PC-3 (cell line): ENCODE measurements at regions not wholly inside any gene's neighbourhood (a gene's known extent, or its start where the extent isn't known, plus 50 kb on each side); places are given as distances from the start of the nearest gene placed in this dataset.

ENCODE experiments used
- ATAC-seq: fragments of 200-7000 bp; cut with Tn5 transposase; 2 replicates; pipeline ENCODE4 v1.9.1; 2020; ENCODE audit warnings: mild to moderate bottlenecking, moderate library complexity
- BruUV-seq: library from RNA; stranded (reverse); fragments of 400-500 nt; replicated peaks from 2 replicates; lab custom pipeline; 2021; lab: Mats Ljungman, UMichigan
- CTCF ChIA-PET: fragments of 300-600 bp; sonication (Branson Sonifier 250); formaldehyde crosslinking; loops from one replicate; lab custom pipeline; 2022; ENCODE audit warnings: antibody characterized with exemption; lab: Charles Lee
- POLR2A ChIA-PET: fragments of 300-600 bp; sonication (Branson Sonifier 250); formaldehyde crosslinking; loops from one replicate; lab custom pipeline; 2022; ENCODE audit warnings: antibody characterized with exemption; ENCODE audit not compliant: unreplicated experiment; lab: Charles Lee
- DNase-seq: peaks from one replicate; pipeline ENCODE4 v3.0.0-alpha.2; 2015
- H2AFZ ChIP-seq: fragments of 300-600 bp; sonication (generic); 2 replicates; pipeline ENCODE4 v1.6.0; 2016; ENCODE audit warnings: antibody characterized with exemption, low read length
- H3F3A ChIP-seq: fragments of 300-600 bp; sonication (generic); one replicate; pipeline ENCODE4 v1.6.0; 2017; ENCODE audit warnings: antibody characterized with exemption, low read length, control low read depth, mild to moderate bottlenecking; ENCODE audit not compliant: unreplicated experiment
- H3K27ac ChIP-seq: fragments of 300-600 bp; sonication (generic); 2 replicates; pipeline ENCODE4 v1.5.1; 2016; ENCODE audit warnings: mild to moderate bottlenecking, low read length
- H3K27me3 ChIP-seq: fragments of 300-600 bp; sonication (generic); 2 replicates; pipeline ENCODE4 v1.6.1; 2016; ENCODE audit warnings: low read length, mixed read lengths
- H3K36me3 ChIP-seq: fragments of 300-600 bp; sonication (generic); 2 replicates; pipeline ENCODE4 v1.6.1; 2016; ENCODE audit warnings: low read depth, mixed run types, low read length, mixed read lengths
- H3K4me1 ChIP-seq: fragments of 300-600 bp; sonication (generic); 2 replicates; pipeline ENCODE4 v1.5.1; 2016; ENCODE audit warnings: low read length; ENCODE audit not compliant: insufficient read depth
- H3K4me2 ChIP-seq: fragments of 300-600 bp; sonication (generic); 2 replicates; pipeline ENCODE4 v1.6.0; 2016; ENCODE audit warnings: low read length
- H3K4me3 ChIP-seq: fragments of 300-600 bp; sonication (generic); 2 replicates; pipeline ENCODE4 v1.5.1; 2016; ENCODE audit warnings: mild to moderate bottlenecking, low read length, mixed read lengths
- H3K79me2 ChIP-seq: fragments of 300-600 bp; sonication (generic); 2 replicates; pipeline ENCODE4 v1.6.1; 2017; ENCODE audit warnings: low read length, mixed read lengths
- H3K9ac ChIP-seq: fragments of 300-600 bp; sonication (generic); 2 replicates; pipeline ENCODE4 v1.6.0; 2016; ENCODE audit warnings: mild to moderate bottlenecking, low read length
- H3K9me2 ChIP-seq: fragments of 300-600 bp; sonication (generic); replicated peaks from 2 replicates; pipeline ENCODE4 v1.6.1; 2016; ENCODE audit warnings: mixed run types, low read length, mixed read lengths
- H3K9me3 ChIP-seq: fragments of 300-600 bp; sonication (generic); 2 replicates; pipeline ENCODE4 v1.6.1; 2016; ENCODE audit warnings: low read length, mixed read lengths
- H4K20me1 ChIP-seq: fragments of 300-600 bp; sonication (generic); 2 replicates; pipeline ENCODE4 v1.6.1; 2016; ENCODE audit warnings: low read length, mixed read lengths
- EZH2 ChIP-seq: fragments of 300-600 bp; sonication (generic); IDR thresholded peaks from one replicate; pipeline ENCODE4 v1.6.1; 2017; ENCODE audit warnings: antibody characterized with exemption, mild to moderate bottlenecking, low read length; ENCODE audit not compliant: unreplicated experiment
- EZH2phosphoT487 ChIP-seq: fragments of 300-600 bp; sonication (generic); IDR thresholded peaks from 2 replicates; pipeline ENCODE4 v1.6.1; 2018; ENCODE audit warnings: mild to moderate bottlenecking, antibody characterized with exemption, low read length, borderline replicate concordance
- intact Hi-C: fragments of 100-400 bp; cut with micrococcal nuclease; formaldehyde crosslinking; loops from 2 replicates; pipeline ENCODE4 v1.9.0; 2023
- TF ChIP-seq, protein P1 (sequence below): fragments of 300-600 bp; sonication (generic); conservative IDR thresholded peaks from 2 replicates; pipeline ENCODE4 v1.5.1; 2017; ENCODE audit warnings: antibody characterized with exemption, low read depth, mild to moderate bottlenecking, low read length

DNA sequence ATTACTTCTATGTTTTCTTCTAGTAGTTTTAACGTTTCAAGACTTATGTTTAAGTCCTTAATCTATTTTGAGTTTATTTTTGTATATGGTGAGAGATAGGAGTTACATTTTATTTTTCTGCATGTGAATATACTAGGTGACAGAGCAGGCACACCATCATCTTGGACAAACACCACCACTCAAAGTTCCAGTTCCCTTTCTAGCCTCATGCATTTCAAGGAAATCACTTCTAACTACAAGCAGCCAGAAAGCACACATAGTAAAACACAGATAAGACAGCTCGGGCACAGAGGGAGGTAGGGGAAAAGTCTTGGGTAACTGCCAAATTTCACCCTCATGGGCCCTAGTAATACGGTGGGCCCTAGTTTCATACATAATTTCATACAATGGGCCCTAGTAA, 609.4 kb upstream of the HS3ST5 start:
- Histone ChIP-seq H3K4me1 (no peaks in the 10 kb centered on the region), H3K9ac (no peak overlapping the region), H3K4me2 (no peak overlapping the region), H3K27ac (no peak overlapping the region), H4K20me1 (no peaks in the 10 kb centered on the region), H3K79me2 (no peaks in the 10 kb centered on the region), H3K9me2 (no peaks in the 10 kb centered on the region), H3K36me3 (no peaks in the 10 kb centered on the region), H3F3A (no peaks in the 10 kb centered on the region), H3K4me3 (no peak overlapping the region), H3K27me3 (no peaks in the 10 kb centered on the region), H2AFZ (no peak overlapping the region), H3K9me3 (no peaks in the 10 kb centered on the region)
- BruUV-seq: no TSS peak
- ChIA-PET POLR2A (no interaction called here), CTCF (no interaction called here)
- TF ChIP-seq, protein P1, sequence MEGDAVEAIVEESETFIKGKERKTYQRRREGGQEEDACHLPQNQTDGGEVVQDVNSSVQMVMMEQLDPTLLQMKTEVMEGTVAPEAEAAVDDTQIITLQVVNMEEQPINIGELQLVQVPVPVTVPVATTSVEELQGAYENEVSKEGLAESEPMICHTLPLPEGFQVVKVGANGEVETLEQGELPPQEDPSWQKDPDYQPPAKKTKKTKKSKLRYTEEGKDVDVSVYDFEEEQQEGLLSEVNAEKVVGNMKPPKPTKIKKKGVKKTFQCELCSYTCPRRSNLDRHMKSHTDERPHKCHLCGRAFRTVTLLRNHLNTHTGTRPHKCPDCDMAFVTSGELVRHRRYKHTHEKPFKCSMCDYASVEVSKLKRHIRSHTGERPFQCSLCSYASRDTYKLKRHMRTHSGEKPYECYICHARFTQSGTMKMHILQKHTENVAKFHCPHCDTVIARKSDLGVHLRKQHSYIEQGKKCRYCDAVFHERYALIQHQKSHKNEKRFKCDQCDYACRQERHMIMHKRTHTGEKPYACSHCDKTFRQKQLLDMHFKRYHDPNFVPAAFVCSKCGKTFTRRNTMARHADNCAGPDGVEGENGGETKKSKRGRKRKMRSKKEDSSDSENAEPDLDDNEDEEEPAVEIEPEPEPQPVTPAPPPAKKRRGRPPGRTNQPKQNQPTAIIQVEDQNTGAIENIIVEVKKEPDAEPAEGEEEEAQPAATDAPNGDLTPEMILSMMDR: no peak
- no peak for TF ChIP-seq EZH2phosphoT487
- TF ChIP-seq EZH2: no peak
- no peak for DNase-seq
- no peak for ATAC-seq
- intact Hi-C loops: no loop called here

DNA sequence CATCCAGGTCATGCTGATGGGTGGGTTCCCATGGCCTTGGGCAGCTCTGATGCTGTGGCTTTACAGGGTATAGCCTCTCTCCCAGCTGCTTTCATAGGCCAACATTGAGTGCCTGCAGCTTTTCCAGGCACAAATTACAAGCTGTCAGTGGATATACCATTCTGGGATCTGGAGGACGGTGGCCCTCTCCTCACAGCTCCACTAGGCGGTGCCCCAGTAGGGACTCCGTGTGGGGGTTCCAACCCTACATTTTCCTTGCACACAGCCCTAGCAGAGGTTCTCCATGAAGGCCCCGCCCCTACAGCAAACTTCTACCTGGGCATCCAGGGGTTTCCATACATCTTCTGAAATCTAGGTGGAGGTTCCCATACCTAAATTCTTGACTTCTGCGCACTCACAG, 602.6 kb upstream of the HS3ST5 start:
- Histone ChIP-seq H3K4me1 (no peaks in the 10 kb centered on the region), H3K27ac (no peak overlapping the region), H3K36me3 (no peaks in the 10 kb centered on the region), H3K4me2 (no peak overlapping the region), H3K9ac (no peak overlapping the region), H4K20me1 (no peaks in the 10 kb centered on the region), H3K4me3 (no peak overlapping the region), H2AFZ (no peak overlapping the region), H3K79me2 (no peaks in the 10 kb centered on the region), H3K9me2 (no peaks in the 10 kb centered on the region), H3K27me3 (no peaks in the 10 kb centered on the region), H3K9me3 (no peaks in the 10 kb centered on the region), H3F3A (no peaks in the 10 kb centered on the region)
- BruUV-seq: no TSS peak
- ATAC-seq (no peak), DNase-seq (no peak)
- ChIA-PET POLR2A (no interaction called here), CTCF (no interaction called here)
- intact Hi-C loops: no loop called here
- TF ChIP-seq EZH2 (no peak), EZH2phosphoT487 (no peak)
- TF ChIP-seq, protein P1: no peak

DNA sequence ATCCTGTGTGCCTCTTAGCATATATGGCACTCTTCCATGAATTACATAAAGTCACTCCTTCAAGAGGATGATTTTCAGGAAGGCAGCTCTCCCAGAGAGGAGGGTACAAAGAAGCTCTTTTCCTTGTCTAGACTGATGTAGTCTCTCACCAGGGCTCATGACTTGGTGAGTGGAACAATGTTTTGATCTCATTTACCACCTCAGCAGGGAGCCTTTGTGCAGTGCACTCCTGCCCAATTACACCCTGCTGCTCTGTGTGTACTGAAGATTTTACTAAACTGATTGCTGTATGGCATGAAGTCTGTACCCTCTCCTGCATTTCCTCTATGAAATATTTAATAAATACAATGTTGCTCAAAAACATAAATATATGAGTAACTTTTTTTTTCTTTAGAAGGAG, 598.3 kb upstream of the HS3ST5 start:
- no peak overlapping the region for H3K27ac ChIP-seq
- no TSS peak for BruUV-seq
- H4K20me1 ChIP-seq: no peaks in the 10 kb centered on the region
- no peaks in the 10 kb centered on the region for H3K4me1 ChIP-seq
- no peaks in the 10 kb centered on the region for H3F3A ChIP-seq
- ATAC-seq (no peak), DNase-seq (no peak)
- no peak overlapping the region for H3K9ac ChIP-seq
- H3K4me3 ChIP-seq: no peak overlapping the region
- H3K4me2 ChIP-seq: no peak overlapping the region
- ChIA-PET CTCF (no interaction called here), POLR2A (interaction anchor here (0.6 kb wide), 1 partner anchor 29 kb away, joined by 4 read pairs; no protein-coding TSS in a partner anchor)
- H3K9me2 ChIP-seq: no peaks in the 10 kb centered on the region
- no peaks in the 10 kb centered on the region for H3K27me3 ChIP-seq
- intact Hi-C loops: no loop called here
- TF ChIP-seq, protein P1: no peak
- no peak for TF ChIP-seq EZH2phosphoT487
- no peak for TF ChIP-seq EZH2
- no peaks in the 10 kb centered on the region for H3K79me2 ChIP-seq
- H3K36me3 ChIP-seq: no peaks in the 10 kb centered on the region
- no peak overlapping the region for H2AFZ ChIP-seq
- H3K9me3 ChIP-seq: no peaks in the 10 kb centered on the region
